AG04450 (cell line): ENCODE measurements at regions not wholly inside any gene's neighbourhood (a gene's known extent, or its start where the extent isn't known, plus 50 kb on each side); places are given as distances from the start of the nearest gene placed in this dataset.

Experiments used
- CTCF ChIA-PET: fragments of 300-600, 350-600 bp; formaldehyde crosslinking; extraction: SDS; loops from one replicate; lab custom pipeline; 2022; ENCODE audit warnings: antibody characterized with exemption, inconsistent platforms; lab: Charles Lee
- POLR2A ChIA-PET: fragments of 350-600 bp; formaldehyde crosslinking; extraction: SDS; loops from one replicate; lab custom pipeline; 2021; ENCODE audit warnings: antibody characterized with exemption, inconsistent platforms; lab: Yijun Ruan, JAX
- DNase-seq: peaks from one replicate; pipeline ENCODE4 v3.0.0-alpha.2; 2011; ENCODE audit warnings: low read depth, low spot score
- H3K27ac ChIP-seq: one replicate; pipeline ENCODE4 v1.5.1; 2012; ENCODE audit warnings: low read depth, low read length, control low read depth
- H3K27me3 ChIP-seq: one replicate; pipeline ENCODE4 v1.6.0; 2012; ENCODE audit warnings: low read length; ENCODE audit not compliant: control insufficient read depth, insufficient read depth
- H3K4me3 ChIP-seq: 2 replicates; pipeline ENCODE4 v1.5.1; 2011; ENCODE audit warnings: mild to moderate bottlenecking, low read depth, low read length, control low read depth
- H3K9me3 ChIP-seq: 2 replicates; pipeline ENCODE4 v1.5.1; 2012; ENCODE audit warnings: low read length; ENCODE audit not compliant: control insufficient read depth, insufficient read depth
- CTCF ChIP-seq: IDR thresholded peaks from 2 replicates; pipeline ENCODE4 v1.5.1; 2011; ENCODE audit warnings: low read depth, low read length, control low read depth, inconsistent platforms

GRCh38 chr1:90309806-90310205, 314.9 kb downstream of the ZNF326 start:
- no peak for TF ChIP-seq CTCF
- Histone ChIP-seq H3K4me3 (no peak overlapping the region), H3K9me3 (no peaks in the 10 kb centered on the region; the same call in 1 of the 2 replicates), H3K27me3 (no peaks in the 10 kb centered on the region), H3K27ac (no peak overlapping the region)
- CTCF ChIA-PET: no interaction called here
- POLR2A ChIA-PET: no interaction called here
- no peak for DNase-seq

- Histone ChIP-seq H3K27ac (no peak overlapping the region), H3K4me3 (no peak overlapping the region), H3K9me3 (no peaks in the 10 kb centered on the region), H3K27me3 (no peaks in the 10 kb centered on the region)
- ChIA-PET CTCF (no interaction called here), POLR2A (no interaction called here)
- TF ChIP-seq CTCF: no peak
- no peak for DNase-seq
These were observed 313.5 kb downstream of the ZNF326 start for GRCh38 chr1:90308421-90308820.

GRCh38 chr1:90305577-90305976, 310.7 kb downstream of the ZNF326 start:
- no peak for DNase-seq
- no peak for TF ChIP-seq CTCF
- Histone ChIP-seq H3K4me3 (no peak overlapping the region), H3K27ac (no peak overlapping the region), H3K27me3 (no peaks in the 10 kb centered on the region), H3K9me3 (no peaks in the 10 kb centered on the region)
- ChIA-PET CTCF (no interaction called here), POLR2A (no interaction called here)

GRCh38 chr1:90296327-90296726, 301.4 kb downstream of the ZNF326 start:
- DNase-seq: no peak
- no peak overlapping the region for H3K27ac ChIP-seq
- TF ChIP-seq CTCF: no peak
- no peak overlapping the region for H3K4me3 ChIP-seq
- ChIA-PET CTCF (no interaction called here), POLR2A (no interaction called here)
- no peaks in the 10 kb centered on the region for H3K27me3 ChIP-seq
- H3K9me3 ChIP-seq: no peaks in the 10 kb centered on the region

GRCh38 chr1:90295534-90295933, 300.6 kb downstream of the ZNF326 start:
- ChIA-PET CTCF (no interaction called here), POLR2A (no interaction called here)
- no peak overlapping the region for H3K27ac ChIP-seq
- TF ChIP-seq CTCF: no peak
- H3K9me3 ChIP-seq: no peaks in the 10 kb centered on the region
- no peaks in the 10 kb centered on the region for H3K27me3 ChIP-seq
- H3K4me3 ChIP-seq: no peak overlapping the region
- no peak for DNase-seq
